ENCODE measurements at regions not wholly inside any gene's neighbourhood (a gene's known extent, or its start where the extent isn't known, plus 50 kb on each side); places are given as distances from the start of the nearest gene placed in this dataset.

DNA sequence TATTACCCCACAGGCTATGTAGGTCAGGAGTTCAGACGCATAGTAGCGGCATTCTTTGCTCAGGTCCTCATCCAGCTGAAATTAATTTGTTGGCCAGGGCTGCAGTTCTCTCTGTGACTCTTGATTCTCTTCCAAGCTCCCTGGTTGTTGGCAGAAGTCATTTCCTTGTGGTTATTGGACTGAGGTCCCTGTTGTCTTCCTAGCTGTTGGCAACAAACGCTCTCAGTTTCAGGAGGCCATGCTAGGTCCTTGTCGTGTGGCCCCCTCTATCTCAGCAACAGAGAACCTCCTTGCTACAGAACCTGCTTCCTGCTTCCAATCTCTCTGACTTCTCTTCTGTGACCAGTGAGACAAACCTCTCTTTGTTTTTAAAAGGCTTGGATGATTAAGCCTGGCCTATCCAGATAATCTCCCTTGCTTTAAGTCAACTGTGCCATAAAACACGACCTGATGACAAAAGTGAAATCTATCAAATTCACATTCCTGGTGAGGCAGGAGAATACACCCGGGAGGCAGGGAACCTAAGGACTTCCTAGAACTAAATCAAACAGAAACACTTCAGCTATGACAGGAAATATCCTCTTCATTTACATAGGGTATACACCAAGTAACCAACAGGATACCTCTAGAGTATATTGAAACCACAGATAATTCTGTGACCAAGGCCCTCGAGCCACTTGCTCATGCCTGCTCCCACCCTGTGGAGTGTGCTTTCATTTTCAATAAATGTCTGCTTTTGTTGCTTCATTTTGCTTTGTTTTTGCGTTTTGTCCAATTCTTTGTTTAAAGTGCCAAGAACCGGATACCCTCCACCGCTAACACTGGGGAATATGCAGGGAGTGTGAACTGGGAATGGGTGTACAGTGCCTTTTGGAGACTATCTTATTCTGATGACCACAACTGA is 196.0 kb downstream of the BTBD3 start:
- no peak overlapping the region for H3K18ac ChIP-seq (ENCODE audit: extremely low read depth, low read length)
- no peak for FAIRE-seq
- CTCF ChIA-PET (ENCODE audit: partially characterized antibody) = no interaction called here
- no peak overlapping the region for H4K5ac ChIP-seq (ENCODE audit: insufficient read length, low read depth, low read length)
- H4K91ac ChIP-seq (replicated peaks; ENCODE audit: insufficient read length, low read length) = no peak overlapping the region
- H3K36me3 ChIP-seq (ENCODE audit: control insufficient read depth in 2 of 4, insufficient read depth in 4 of 4, low read length in 3 of 4) = no peaks in the 10 kb centered on the region
- H3K4me3 ChIP-seq (ENCODE audit: extremely low read depth in 1 of 4, insufficient read depth in 2 of 4, low read depth in 3 of 4, low read length in 4 of 4) = no peak overlapping the region
- H3K23me2 ChIP-seq (ENCODE audit: low read depth, low read length) = no peaks in the 10 kb centered on the region
- H2AFZ ChIP-seq (ENCODE audit: low read length) = no peak overlapping the region
- H3K27me3 ChIP-seq (replicated peaks in 1 of 4; ENCODE audit: control insufficient read depth in 3 of 4, extremely low read depth in 1 of 4, insufficient read depth in 3 of 4, low read length in 3 of 4) = no peaks in the 10 kb centered on the region
- no peak overlapping the region for H2AK5ac ChIP-seq (ENCODE audit: low read depth, low read length)
- H2BK12ac ChIP-seq (ENCODE audit: low read depth, low read length) = no peak overlapping the region
- H4K20me1 ChIP-seq (replicated peaks in 1 of 2; ENCODE audit: control insufficient read depth in 1 of 2, insufficient read depth in 2 of 2, low read length in 2 of 2) = no peaks in the 10 kb centered on the region
- no peak overlapping the region for H4K8ac ChIP-seq (ENCODE audit: extremely low read depth, insufficient read depth, low read length)
- H3K23ac ChIP-seq (ENCODE audit: insufficient read length) = no peak overlapping the region
- POLR2A ChIA-PET (ENCODE audit: partially characterized antibody) = no interaction called here
- no peaks in the 10 kb centered on the region for H3K79me1 ChIP-seq (ENCODE audit: low read depth, low read length)
- WGBS, 2 experiments (ENCODE audit: extremely low coverage in 1 of 2, insufficient coverage in 1 of 2, insufficient read length in 1 of 2, insufficient replicate concordance in 2 of 2, low coverage in 1 of 2, low lambda C conversion rate in 2 of 2, missing lambda C conversion rate in 1 of 2) = 92% methylated on average over 9 of the region's 10 CpGs; no CpG with 5 or more reads in 1 of the 2 experiments
- H3K4me1 ChIP-seq (replicated peaks in 1 of 4; ENCODE audit: control insufficient read depth in 3 of 4, insufficient read depth in 4 of 4, low read length in 3 of 4) = no peaks in the 10 kb centered on the region
- H2BK15ac ChIP-seq (ENCODE audit: low read length) = no peak overlapping the region
- H2BK5ac ChIP-seq (ENCODE audit: low read depth, low read length) = no peak overlapping the region
- no peaks in the 10 kb centered on the region for H3K9me3 ChIP-seq (ENCODE audit: insufficient read depth in 2 of 2, low read depth in 1 of 2, low read length in 1 of 2)
- H3K4me2 ChIP-seq (ENCODE audit: insufficient read depth in 1 of 2, low read depth in 2 of 2, low read length in 2 of 2) = no peak overlapping the region
- H3K14ac ChIP-seq (ENCODE audit: insufficient read length) = no peak overlapping the region
- no peak overlapping the region for H2BK120ac ChIP-seq (replicated peaks; ENCODE audit: low read depth, low read length)
- no peak overlapping the region for H2BK20ac ChIP-seq (ENCODE audit: low read length)
- no peaks in the 10 kb centered on the region for H3K79me2 ChIP-seq (ENCODE audit: control insufficient read depth in 1 of 2, insufficient read depth in 2 of 2, low read length in 2 of 2)
- H3K4ac ChIP-seq (replicated peaks; ENCODE audit: insufficient read length, low read depth, low read length) = no peak overlapping the region
- no peak overlapping the region for H3K56ac ChIP-seq (replicated peaks; ENCODE audit: insufficient read length, low read depth, low read length)
- no peak overlapping the region for H3K27ac ChIP-seq (ENCODE audit: low read depth, low read length)
- no peak overlapping the region for H3K9ac ChIP-seq (replicated peaks in 1 of 4; ENCODE audit: extremely low read depth in 1 of 4, low read depth in 3 of 4, low read length in 3 of 4)
- DNase-seq (ENCODE audit: low read depth in 1 of 2, low spot score in 2 of 2) = no peak
- TF ChIP-seq NANOG (IDR thresholded peaks at IDR 0.05; ENCODE audit: insufficient read depth, low read depth, low read length, poor library complexity, severe bottlenecking) = no peak
- TF ChIP-seq SP1 (IDR thresholded peaks at IDR 0.05; ENCODE audit: low read depth, low read length) = no peak
- TF ChIP-seq EZH2 (IDR thresholded peaks at IDR 0.05; ENCODE audit: low read depth, low read length, severe bottlenecking) = no peak
- no peak for TF ChIP-seq CBX8 (IDR thresholded peaks at IDR 0.05; ENCODE audit: borderline replicate concordance, low read depth, low read length)
- TF ChIP-seq POLR2A (IDR thresholded peaks at IDR 0.05; ENCODE audit: control extremely low read depth in 1 of 2, low read depth in 2 of 2, low read length in 2 of 2) = no peak
- no peak for TF ChIP-seq HDAC6 (IDR thresholded peaks at IDR 0.05; ENCODE audit: low read depth, low read length)
- no peak for TF ChIP-seq FOSL1 (IDR thresholded peaks at IDR 0.05; ENCODE audit: insufficient read depth, low read depth, low read length)
- no peak for TF ChIP-seq KDM1A (IDR thresholded peaks at IDR 0.05; ENCODE audit: borderline replicate concordance, low read length)
- no peak for TF ChIP-seq RAD21 (IDR thresholded peaks at IDR 0.05 in 1 of 2, conservative IDR thresholded peaks at IDR 0.05 in 1 of 2; ENCODE audit: low read depth in 2 of 2, low read length in 2 of 2)
- no peak for TF ChIP-seq TAF7 (optimal IDR thresholded peaks at IDR 0.05; ENCODE audit: borderline replicate concordance, low read depth, low read length)
- TF ChIP-seq CREB1 (IDR thresholded peaks at IDR 0.05) = no peak
- no peak for TF ChIP-seq TBP (IDR thresholded peaks at IDR 0.05; ENCODE audit: low read depth, low read length)
- TF ChIP-seq SRF (IDR thresholded peaks at IDR 0.05; ENCODE audit: low read depth, low read length) = no peak

All from H1 (cell line).